ENCODE measurements at regions not wholly inside any gene's neighbourhood (a gene's known extent, or its start where the extent isn't known, plus 50 kb on each side); places are given as distances from the start of the nearest gene placed in this dataset.
"Not testable (repeated sequence)": the region's sequence is repeated elsewhere in the genome, so short reads cannot be mapped to it uniquely, and the experiment has no call there.

DNA sequence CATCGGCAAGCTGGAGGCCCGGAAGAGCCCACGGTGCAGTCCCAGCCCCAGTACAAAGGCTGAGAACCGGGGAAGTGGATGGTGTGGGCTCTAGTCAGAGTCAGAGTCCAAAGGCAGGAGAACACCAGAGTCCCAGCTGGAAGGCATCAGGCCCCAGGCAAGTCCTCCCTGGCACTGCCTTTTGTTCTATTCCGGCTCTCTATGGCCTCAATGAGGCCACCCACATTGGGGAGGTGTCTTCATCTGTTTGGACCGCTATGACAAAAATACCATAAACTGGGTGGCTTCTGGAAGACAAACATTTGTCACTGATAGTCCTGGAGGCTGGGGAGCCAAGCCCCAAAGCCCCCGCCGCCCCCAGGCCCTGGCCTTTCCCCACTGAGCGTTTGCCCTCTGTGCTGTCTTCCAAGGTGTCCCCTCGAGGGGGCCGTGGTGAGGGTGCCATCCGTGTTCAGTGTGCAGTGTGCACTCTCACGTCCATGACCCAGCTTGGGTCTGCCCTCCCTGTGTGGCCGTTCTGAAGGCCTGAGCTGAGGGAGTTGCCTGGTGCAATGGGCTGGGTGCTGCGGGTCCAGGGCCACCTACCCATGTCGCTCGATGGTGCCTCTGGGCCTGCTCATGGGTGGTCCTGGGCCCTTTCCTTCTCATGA lies 99.1 kb upstream of the PPP1R26 start:
- no peak for TF ChIP-seq EZH2 (IDR thresholded peaks at IDR 0.05; ENCODE audit: low read length, missing control alignments)
- TF ChIP-seq, protein P1, sequence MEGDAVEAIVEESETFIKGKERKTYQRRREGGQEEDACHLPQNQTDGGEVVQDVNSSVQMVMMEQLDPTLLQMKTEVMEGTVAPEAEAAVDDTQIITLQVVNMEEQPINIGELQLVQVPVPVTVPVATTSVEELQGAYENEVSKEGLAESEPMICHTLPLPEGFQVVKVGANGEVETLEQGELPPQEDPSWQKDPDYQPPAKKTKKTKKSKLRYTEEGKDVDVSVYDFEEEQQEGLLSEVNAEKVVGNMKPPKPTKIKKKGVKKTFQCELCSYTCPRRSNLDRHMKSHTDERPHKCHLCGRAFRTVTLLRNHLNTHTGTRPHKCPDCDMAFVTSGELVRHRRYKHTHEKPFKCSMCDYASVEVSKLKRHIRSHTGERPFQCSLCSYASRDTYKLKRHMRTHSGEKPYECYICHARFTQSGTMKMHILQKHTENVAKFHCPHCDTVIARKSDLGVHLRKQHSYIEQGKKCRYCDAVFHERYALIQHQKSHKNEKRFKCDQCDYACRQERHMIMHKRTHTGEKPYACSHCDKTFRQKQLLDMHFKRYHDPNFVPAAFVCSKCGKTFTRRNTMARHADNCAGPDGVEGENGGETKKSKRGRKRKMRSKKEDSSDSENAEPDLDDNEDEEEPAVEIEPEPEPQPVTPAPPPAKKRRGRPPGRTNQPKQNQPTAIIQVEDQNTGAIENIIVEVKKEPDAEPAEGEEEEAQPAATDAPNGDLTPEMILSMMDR (conservative IDR thresholded peaks at IDR 0.05 in 1 of 2, IDR thresholded peaks at IDR 0.05 in 1 of 2; ENCODE audit: low read depth in 1 of 2, low read length in 2 of 2), result no peak
- H3K9ac ChIP-seq (ENCODE audit: insufficient read depth, low read length), result no peak overlapping the region
- H3K4me3 ChIP-seq (replicated peaks in 1 of 4; ENCODE audit: control extremely low read depth in 1 of 4, insufficient read depth in 1 of 4, low read depth in 3 of 4, low read length in 4 of 4), result no peak overlapping the region
- H4K20me1 ChIP-seq (ENCODE audit: control insufficient read depth, extremely low read depth, insufficient read depth, low read length), result no peaks in the 10 kb centered on the region
- no peaks in the 10 kb centered on the region for H3K79me2 ChIP-seq (ENCODE audit: control insufficient read depth, insufficient read depth, low read length)
- H3K4me1 ChIP-seq (ENCODE audit: control insufficient read depth, extremely low read depth, insufficient read depth, low read length), result no peaks in the 10 kb centered on the region
- H2AFZ ChIP-seq (ENCODE audit: low read length), result no peak overlapping the region
- H3K27ac ChIP-seq (ENCODE audit: insufficient read depth, low read length), result no peak overlapping the region
- no peaks in the 10 kb centered on the region for H3K9me3 ChIP-seq (ENCODE audit: control insufficient read depth, insufficient read depth, low read depth, low read length)
- no peaks in the 10 kb centered on the region for H3K36me3 ChIP-seq (ENCODE audit: control insufficient read depth, insufficient read depth, low read length)
- H3K27me3 ChIP-seq (ENCODE audit: control insufficient read depth, insufficient read depth, low read length), result no peaks in the 10 kb centered on the region
- no peak overlapping the region for H3K4me2 ChIP-seq (ENCODE audit: extremely low read depth, insufficient read depth, low read length)
- no peak for DNase-seq (ENCODE audit: low read depth in 2 of 2)

DNA sequence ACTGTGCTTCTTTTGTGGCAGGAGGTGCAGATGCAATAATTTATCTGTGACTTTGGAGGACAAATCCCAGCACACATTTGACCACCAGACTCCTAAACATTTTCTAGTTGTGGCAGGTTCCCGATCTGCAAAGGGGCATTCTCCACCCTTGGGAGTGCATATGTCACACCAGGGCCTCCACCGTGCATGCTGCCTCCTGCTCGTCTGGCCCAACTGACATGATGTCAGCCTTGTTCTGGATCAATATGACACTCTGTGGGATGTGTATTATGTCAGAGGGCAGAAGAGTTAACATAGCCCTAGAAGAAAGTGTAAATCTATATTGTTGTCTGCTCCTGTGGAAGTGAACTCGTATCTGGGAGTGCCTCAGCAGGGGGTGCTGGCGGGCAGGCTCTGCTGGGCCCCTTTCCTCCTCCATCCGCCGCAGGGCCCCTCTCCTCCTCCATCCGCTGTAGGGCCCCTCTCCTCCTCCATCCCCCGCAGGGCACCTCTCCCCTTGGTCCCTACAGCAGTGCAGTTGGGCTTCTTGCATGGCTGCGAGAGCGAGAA lies 97.7 kb upstream of the PPP1R26 start:
- no peaks in the 10 kb centered on the region for H3K27me3 ChIP-seq (ENCODE audit: control insufficient read depth, insufficient read depth, low read length)
- H3K9me3 ChIP-seq (ENCODE audit: control insufficient read depth, insufficient read depth, low read depth, low read length), result no peaks in the 10 kb centered on the region
- no peak overlapping the region for H3K9ac ChIP-seq (ENCODE audit: insufficient read depth, low read length)
- H4K20me1 ChIP-seq (ENCODE audit: control insufficient read depth, extremely low read depth, insufficient read depth, low read length), result no peaks in the 10 kb centered on the region
- no peaks in the 10 kb centered on the region for H3K4me1 ChIP-seq (ENCODE audit: control insufficient read depth, extremely low read depth, insufficient read depth, low read length)
- no peak for TF ChIP-seq EZH2 (IDR thresholded peaks at IDR 0.05; ENCODE audit: low read length, missing control alignments)
- TF ChIP-seq, protein P1 (conservative IDR thresholded peaks at IDR 0.05 in 1 of 2, IDR thresholded peaks at IDR 0.05 in 1 of 2; ENCODE audit: low read depth in 1 of 2, low read length in 2 of 2), result no peak
- H2AFZ ChIP-seq (ENCODE audit: low read length), result no peak overlapping the region
- H3K36me3 ChIP-seq (ENCODE audit: control insufficient read depth, insufficient read depth, low read length), result no peaks in the 10 kb centered on the region
- no peak overlapping the region for H3K4me2 ChIP-seq (ENCODE audit: extremely low read depth, insufficient read depth, low read length)
- no peak overlapping the region for H3K4me3 ChIP-seq (replicated peaks in 1 of 4; ENCODE audit: control extremely low read depth in 1 of 4, insufficient read depth in 1 of 4, low read depth in 3 of 4, low read length in 4 of 4)
- no peak for DNase-seq (ENCODE audit: low read depth in 2 of 2)
- no peaks in the 10 kb centered on the region for H3K79me2 ChIP-seq (ENCODE audit: control insufficient read depth, insufficient read depth, low read length)
- H3K27ac ChIP-seq (ENCODE audit: insufficient read depth, low read length), result no peak overlapping the region

DNA sequence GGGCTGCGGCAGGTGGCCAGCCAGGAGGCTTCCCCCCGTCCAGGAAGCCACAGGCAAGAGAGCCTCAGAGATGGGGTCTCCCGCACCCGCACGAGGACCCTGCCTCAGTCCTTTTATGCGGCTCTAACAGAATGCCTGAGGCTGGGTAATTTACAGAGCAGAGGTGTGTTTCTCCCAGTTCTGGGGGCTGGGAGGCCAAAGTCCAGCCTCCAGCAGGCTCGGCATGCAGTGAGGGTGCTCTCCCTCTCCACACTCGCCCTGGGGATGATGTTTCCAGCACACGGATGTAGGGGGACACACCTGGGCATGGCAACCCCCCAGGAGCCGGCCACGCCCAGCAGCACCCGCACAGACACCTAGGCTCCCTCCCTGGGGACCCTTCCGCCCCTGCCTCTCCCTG lies 95.4 kb upstream of the PPP1R26 start:
- H4K20me1 ChIP-seq (ENCODE audit: control insufficient read depth, extremely low read depth, insufficient read depth, low read length), result no peaks in the 10 kb centered on the region
- no peak overlapping the region for H3K27ac ChIP-seq (ENCODE audit: insufficient read depth, low read length)
- H3K4me3 ChIP-seq (replicated peaks in 1 of 4; ENCODE audit: control extremely low read depth in 1 of 4, insufficient read depth in 1 of 4, low read depth in 3 of 4, low read length in 4 of 4), result no peak overlapping the region
- no peak overlapping the region for H3K4me2 ChIP-seq (ENCODE audit: extremely low read depth, insufficient read depth, low read length)
- DNase-seq (ENCODE audit: low read depth in 2 of 2), result no peak
- H3K4me1 ChIP-seq (ENCODE audit: control insufficient read depth, extremely low read depth, insufficient read depth, low read length), result no peaks in the 10 kb centered on the region
- H3K9me3 ChIP-seq (ENCODE audit: control insufficient read depth, insufficient read depth, low read depth, low read length), result no peaks in the 10 kb centered on the region
- H3K27me3 ChIP-seq (ENCODE audit: control insufficient read depth, insufficient read depth, low read length), result no peaks in the 10 kb centered on the region
- no peaks in the 10 kb centered on the region for H3K79me2 ChIP-seq (ENCODE audit: control insufficient read depth, insufficient read depth, low read length)
- no peak overlapping the region for H3K9ac ChIP-seq (ENCODE audit: insufficient read depth, low read length)
- TF ChIP-seq, protein P1 (conservative IDR thresholded peaks at IDR 0.05 in 1 of 2, IDR thresholded peaks at IDR 0.05 in 1 of 2; ENCODE audit: low read depth in 1 of 2, low read length in 2 of 2), result no peak
- TF ChIP-seq EZH2 (IDR thresholded peaks at IDR 0.05; ENCODE audit: low read length, missing control alignments), result no peak
- H3K36me3 ChIP-seq (ENCODE audit: control insufficient read depth, insufficient read depth, low read length), result no peaks in the 10 kb centered on the region
- no peak overlapping the region for H2AFZ ChIP-seq (ENCODE audit: low read length)

DNA sequence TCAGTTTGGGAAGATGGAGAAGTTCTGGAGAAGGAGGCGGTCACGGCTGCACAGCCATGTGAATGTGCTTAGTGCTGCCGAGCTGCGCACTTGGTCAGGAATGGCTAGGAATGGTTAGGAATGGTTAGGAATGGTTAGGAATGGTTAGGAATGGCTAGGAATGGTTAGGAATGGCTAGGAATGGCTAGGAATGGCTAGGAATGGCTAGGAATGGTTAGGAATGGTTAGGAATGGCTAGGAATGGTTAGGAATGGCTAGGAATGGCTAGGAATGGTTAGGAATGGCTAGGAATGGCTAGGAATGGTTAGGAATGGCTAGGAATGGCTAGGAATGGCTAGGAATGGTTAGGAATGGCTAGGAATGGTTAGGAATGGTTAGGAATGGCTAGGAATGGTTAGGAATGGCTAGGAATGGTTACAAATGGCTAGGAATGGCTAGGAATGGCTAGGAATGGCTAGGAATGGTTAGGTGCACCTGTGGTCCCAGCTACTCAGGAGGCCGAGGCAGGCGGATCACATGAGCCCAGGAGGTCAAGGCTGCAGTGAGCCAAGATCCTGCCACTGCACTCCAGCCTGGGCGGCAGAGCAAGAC lies 94.7 kb upstream of the PPP1R26 start:
- not testable (repeated sequence) for DNase-seq (ENCODE audit: low read depth in 2 of 2); H3K9me3 ChIP-seq (ENCODE audit: control insufficient read depth, insufficient read depth, low read depth, low read length); H3K4me1 ChIP-seq (ENCODE audit: control insufficient read depth, extremely low read depth, insufficient read depth, low read length); H3K9ac ChIP-seq (ENCODE audit: insufficient read depth, low read length); H4K20me1 ChIP-seq (ENCODE audit: control insufficient read depth, extremely low read depth, insufficient read depth, low read length); H3K27me3 ChIP-seq (ENCODE audit: control insufficient read depth, insufficient read depth, low read length); H2AFZ ChIP-seq (ENCODE audit: low read length); H3K4me2 ChIP-seq (ENCODE audit: extremely low read depth, insufficient read depth, low read length); H3K4me3 ChIP-seq (replicated peaks in 1 of 4; ENCODE audit: control extremely low read depth in 1 of 4, insufficient read depth in 1 of 4, low read depth in 3 of 4, low read length in 4 of 4); H3K79me2 ChIP-seq (ENCODE audit: control insufficient read depth, insufficient read depth, low read length); H3K36me3 ChIP-seq (ENCODE audit: control insufficient read depth, insufficient read depth, low read length); H3K27ac ChIP-seq (ENCODE audit: insufficient read depth, low read length)
